Neural cell (in vitro differentiated cells): ENCODE measurements at regions not wholly inside any gene's neighbourhood (a gene's known extent, or its start where the extent isn't known, plus 50 kb on each side); places are given as distances from the start of the nearest gene placed in this dataset.

Experiments
- EP300 ChIP-seq: fragments of 450-650 bp; conservative IDR thresholded peaks from 2 replicates; pipeline ENCODE4 v1.6.1; 2014; ENCODE audit warnings: antibody characterized with exemption, mild to moderate bottlenecking, moderate library complexity; ENCODE audit not compliant: poor library complexity, severe bottlenecking
- EZH2 ChIP-seq: fragments of 200-600, 300-800 bp; shearing (Covaris generic), sonication (generic); IDR thresholded peaks from 2 replicates; pipeline ENCODE4 v1.6.1; 2014; ENCODE audit warnings: antibody characterized with exemption, low read length, borderline replicate concordance, mild to moderate bottlenecking; ENCODE audit not compliant: insufficient read depth, poor library complexity, severe bottlenecking
- MXI1 ChIP-seq: fragments of 450-650 bp; conservative IDR thresholded peaks from 2 replicates; pipeline ENCODE4 v1.6.1; 2014; ENCODE audit warnings: antibody characterized with exemption, mild to moderate bottlenecking; ENCODE audit not compliant: poor library complexity, severe bottlenecking
- POLR2AphosphoS5 ChIP-seq: IDR thresholded peaks from 2 replicates; pipeline ENCODE4 v1.6.1; 2012
- RAD21 ChIP-seq: fragments of 450-650 bp; conservative IDR thresholded peaks from 2 replicates; pipeline ENCODE4 v1.6.1; 2014; ENCODE audit warnings: antibody characterized with exemption, mild to moderate bottlenecking, moderate library complexity
- SMC3 ChIP-seq: fragments of 450-650 bp; conservative IDR thresholded peaks from 2 replicates; pipeline ENCODE4 v1.6.1; 2014; ENCODE audit warnings: antibody characterized with exemption, mild to moderate bottlenecking, moderate library complexity; ENCODE audit not compliant: poor library complexity
- TAF1 ChIP-seq: IDR thresholded peaks from 2 replicates; pipeline ENCODE4 v1.6.1; 2012; ENCODE audit warnings: low read depth
- TF ChIP-seq, protein P1 (sequence below): fragments of 450-650 bp; IDR thresholded peaks from 2 replicates; pipeline ENCODE4 v1.5.1; 2014; ENCODE audit warnings: antibody characterized with exemption, mild to moderate bottlenecking, moderate library complexity; ENCODE audit not compliant: poor library complexity, severe bottlenecking
- TF ChIP-seq, protein P2 (sequence below): IDR thresholded peaks from 2 replicates; pipeline ENCODE4 v1.6.1; 2012; ENCODE audit warnings: borderline replicate concordance

DNA sequence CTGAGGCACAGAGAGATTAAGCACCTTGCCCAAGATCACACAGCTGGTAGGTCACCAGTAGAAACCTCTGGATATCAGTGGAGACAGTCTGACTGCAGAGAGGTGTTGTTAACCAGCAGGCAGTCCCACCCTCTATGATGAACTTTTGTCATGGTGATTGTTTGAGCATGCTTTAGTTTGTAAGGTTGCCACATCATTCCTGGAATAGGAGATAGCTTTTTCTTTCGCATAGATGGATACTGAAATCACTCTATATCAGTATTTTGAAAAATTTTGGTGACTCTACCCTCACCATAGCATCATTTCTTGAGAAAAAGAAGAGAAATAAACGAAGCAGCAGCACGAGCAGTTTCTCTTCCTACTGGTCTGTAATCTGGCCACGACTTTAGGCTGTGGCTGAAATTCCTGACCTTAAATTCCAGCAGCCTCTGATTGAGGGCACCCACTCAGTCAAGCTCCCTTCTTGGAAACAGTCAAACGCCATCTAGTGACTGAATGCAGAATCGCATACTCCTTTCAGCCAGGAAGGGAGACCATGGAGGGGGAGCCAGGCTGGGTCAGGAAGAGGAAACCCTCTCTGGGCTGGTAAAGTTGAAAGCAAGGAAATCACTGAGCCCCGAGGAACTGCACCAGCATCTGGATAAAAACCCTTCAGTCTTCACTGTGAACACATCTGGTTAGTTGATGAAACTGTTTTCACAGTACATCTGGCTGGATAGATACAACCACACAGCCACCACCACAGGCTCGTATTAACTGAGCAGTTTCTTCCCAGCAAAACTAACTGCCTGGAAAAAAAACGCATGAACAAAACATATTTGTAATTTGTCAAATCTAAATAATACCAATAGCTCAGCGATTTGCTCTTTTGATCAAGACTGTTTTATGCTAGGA lies 108.5 kb upstream of the XYLT1 start:
- TF ChIP-seq EP300 (no peak), MXI1 (no peak), EZH2 (no peak), RAD21 (peak; percentile 12), TAF1 (no peak), POLR2AphosphoS5 (no peak), SMC3 (peak; percentile 37)
- TF ChIP-seq, protein P1, sequence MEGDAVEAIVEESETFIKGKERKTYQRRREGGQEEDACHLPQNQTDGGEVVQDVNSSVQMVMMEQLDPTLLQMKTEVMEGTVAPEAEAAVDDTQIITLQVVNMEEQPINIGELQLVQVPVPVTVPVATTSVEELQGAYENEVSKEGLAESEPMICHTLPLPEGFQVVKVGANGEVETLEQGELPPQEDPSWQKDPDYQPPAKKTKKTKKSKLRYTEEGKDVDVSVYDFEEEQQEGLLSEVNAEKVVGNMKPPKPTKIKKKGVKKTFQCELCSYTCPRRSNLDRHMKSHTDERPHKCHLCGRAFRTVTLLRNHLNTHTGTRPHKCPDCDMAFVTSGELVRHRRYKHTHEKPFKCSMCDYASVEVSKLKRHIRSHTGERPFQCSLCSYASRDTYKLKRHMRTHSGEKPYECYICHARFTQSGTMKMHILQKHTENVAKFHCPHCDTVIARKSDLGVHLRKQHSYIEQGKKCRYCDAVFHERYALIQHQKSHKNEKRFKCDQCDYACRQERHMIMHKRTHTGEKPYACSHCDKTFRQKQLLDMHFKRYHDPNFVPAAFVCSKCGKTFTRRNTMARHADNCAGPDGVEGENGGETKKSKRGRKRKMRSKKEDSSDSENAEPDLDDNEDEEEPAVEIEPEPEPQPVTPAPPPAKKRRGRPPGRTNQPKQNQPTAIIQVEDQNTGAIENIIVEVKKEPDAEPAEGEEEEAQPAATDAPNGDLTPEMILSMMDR: peak; percentile 54
- TF ChIP-seq, protein P2, sequence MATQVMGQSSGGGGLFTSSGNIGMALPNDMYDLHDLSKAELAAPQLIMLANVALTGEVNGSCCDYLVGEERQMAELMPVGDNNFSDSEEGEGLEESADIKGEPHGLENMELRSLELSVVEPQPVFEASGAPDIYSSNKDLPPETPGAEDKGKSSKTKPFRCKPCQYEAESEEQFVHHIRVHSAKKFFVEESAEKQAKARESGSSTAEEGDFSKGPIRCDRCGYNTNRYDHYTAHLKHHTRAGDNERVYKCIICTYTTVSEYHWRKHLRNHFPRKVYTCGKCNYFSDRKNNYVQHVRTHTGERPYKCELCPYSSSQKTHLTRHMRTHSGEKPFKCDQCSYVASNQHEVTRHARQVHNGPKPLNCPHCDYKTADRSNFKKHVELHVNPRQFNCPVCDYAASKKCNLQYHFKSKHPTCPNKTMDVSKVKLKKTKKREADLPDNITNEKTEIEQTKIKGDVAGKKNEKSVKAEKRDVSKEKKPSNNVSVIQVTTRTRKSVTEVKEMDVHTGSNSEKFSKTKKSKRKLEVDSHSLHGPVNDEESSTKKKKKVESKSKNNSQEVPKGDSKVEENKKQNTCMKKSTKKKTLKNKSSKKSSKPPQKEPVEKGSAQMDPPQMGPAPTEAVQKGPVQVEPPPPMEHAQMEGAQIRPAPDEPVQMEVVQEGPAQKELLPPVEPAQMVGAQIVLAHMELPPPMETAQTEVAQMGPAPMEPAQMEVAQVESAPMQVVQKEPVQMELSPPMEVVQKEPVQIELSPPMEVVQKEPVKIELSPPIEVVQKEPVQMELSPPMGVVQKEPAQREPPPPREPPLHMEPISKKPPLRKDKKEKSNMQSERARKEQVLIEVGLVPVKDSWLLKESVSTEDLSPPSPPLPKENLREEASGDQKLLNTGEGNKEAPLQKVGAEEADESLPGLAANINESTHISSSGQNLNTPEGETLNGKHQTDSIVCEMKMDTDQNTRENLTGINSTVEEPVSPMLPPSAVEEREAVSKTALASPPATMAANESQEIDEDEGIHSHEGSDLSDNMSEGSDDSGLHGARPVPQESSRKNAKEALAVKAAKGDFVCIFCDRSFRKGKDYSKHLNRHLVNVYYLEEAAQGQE: no peak
